Stomach (tissue), 8 donors: ENCODE measurements at regions not wholly inside any gene's neighbourhood (a gene's known extent, or its start where the extent isn't known, plus 50 kb on each side); places are given as distances from the start of the nearest gene placed in this dataset.

Experiments used
- DNase-seq, 2 donors: peaks; one replicate each; pipeline versions ENCODE4 v3.0.0 to v3.0.0-alpha.2; 2013 to 2019
- H3K27ac ChIP-seq, 5 donors: fragments of 200-600 bp in 4 of 5; sonication (generic) in 4 of 5; one replicate each; pipeline ENCODE4 v1.5.1; 2013 to 2019; ENCODE audit warnings: mild to moderate bottlenecking in 1 of 5, moderate library complexity in 1 of 5
- H3K27me3 ChIP-seq, 3 donors: fragments of 200-600 bp; sonication (generic); one replicate each; pipeline ENCODE4 v1.5.1; 2017 to 2019; ENCODE audit warnings: mixed run types in 1 of 3
- H3K36me3 ChIP-seq, 4 donors: fragments of 200-600 bp; sonication (generic); 1 replicate in 3 of 4; 2 replicates in 1 of 4; pipeline ENCODE4 v1.5.1; 2016 to 2019
- H3K4me1 ChIP-seq, 4 donors: fragments of 200-600 bp; sonication (generic); one replicate each; pipeline ENCODE4 v1.5.1; 2016 to 2019
- H3K4me3 ChIP-seq, 4 donors: fragments of 200-600 bp; sonication (generic) in 3 of 4; one replicate each; pipeline ENCODE4 v1.5.1; 2016 to 2019; ENCODE audit warnings: mild to moderate bottlenecking in 1 of 4
- H3K9me3 ChIP-seq, 4 donors: fragments of 200-600 bp; sonication (generic); one replicate each; pipeline ENCODE4 v1.5.1; 2016 to 2019
- EP300 ChIP-seq: sonication (generic); formaldehyde crosslinking; IDR thresholded peaks from one replicate; pipeline ENCODE4 v1.6.1; 2017; ENCODE audit warnings: antibody characterized with exemption
- POLR2A ChIP-seq, 4 donors: fragments of 450-650 bp; IDR thresholded peaks; one replicate each; pipeline ENCODE4 v1.6.1; 2016; ENCODE audit warnings: antibody characterized with exemption in 4 of 4, control low read depth in 2 of 4, mild to moderate bottlenecking in 1 of 4, moderate library complexity in 1 of 4
- POLR2AphosphoS5 ChIP-seq, 3 donors: sonication (generic); formaldehyde crosslinking; IDR thresholded peaks; one replicate each; pipeline ENCODE4 v1.6.1; 2016; ENCODE audit warnings: antibody characterized with exemption in 3 of 3
- WGBS, 5 donors: extraction: QIAGEN DNeasy Blood & Tissue Kit in 3 of 5; methylation state at CpG; one replicate each; pipeline versions ENCODE4 v1.1.5 to v1.1.7; 2013 to 2018; 5-methylcytosine and 5-hydroxymethylcytosine counted together
- intact Hi-C: fragments of 100-400 bp; cut with DNase I; formaldehyde crosslinking; loops from one replicate; pipeline ENCODE4 v1.15.1; 2023; ENCODE audit warnings: low total_unique reads
- TF ChIP-seq, protein P1 (sequence below), 7 experiments: fragments of 450-650 bp in 4 of 7; fragments of 200-600 bp in 3 of 7; sonication (generic) in 3 of 7; IDR thresholded peaks; one replicate each; pipeline ENCODE4 v1.5.1; 2016 to 2019; ENCODE audit warnings: antibody characterized with exemption in 7 of 7, control low read depth in 2 of 7, mild to moderate bottlenecking in 1 of 7
- donor health status: healthy with polysubstance abuse.
- donor health status: Bipolar disorder and iron deficiency.
- donor health status: healthy.

DNA sequence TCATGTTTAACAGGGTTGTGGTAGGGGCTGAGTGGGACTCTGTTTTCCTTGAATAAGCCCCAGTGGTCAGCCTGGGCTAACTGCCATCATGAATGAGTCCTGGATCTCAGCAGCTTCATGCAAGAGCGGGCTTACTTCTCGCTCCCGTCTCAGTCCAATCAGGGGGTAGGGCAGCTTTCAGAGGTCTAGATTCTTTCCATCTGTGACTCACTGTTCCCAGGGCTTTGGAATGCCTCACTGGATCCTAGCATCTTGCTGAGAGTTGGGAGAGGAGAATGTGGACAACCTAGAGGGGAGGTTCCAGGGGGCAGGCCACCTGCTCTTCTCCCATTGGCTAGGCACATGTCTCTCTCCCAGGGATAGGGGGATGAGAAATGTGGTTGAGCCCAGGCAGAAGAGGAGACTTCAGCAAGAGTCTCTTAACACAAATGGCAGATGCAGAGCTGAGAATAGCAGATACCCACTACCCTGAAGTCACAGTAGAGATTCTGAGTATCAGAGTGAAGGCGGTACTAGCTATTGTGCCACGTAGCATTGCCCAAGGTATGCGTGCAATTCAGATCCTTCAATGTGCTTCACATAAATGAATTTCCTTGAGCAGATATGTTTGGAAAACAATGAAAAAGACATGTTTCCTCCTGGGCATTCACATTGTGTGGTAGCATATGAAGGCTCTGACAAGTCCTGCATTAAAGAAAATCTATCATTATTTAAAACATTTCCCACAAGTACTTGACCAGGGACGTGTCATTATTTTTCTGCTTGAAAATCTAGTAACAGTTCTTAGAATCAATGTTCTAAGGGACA is 257.7 kb upstream of the PROK2 start:
- Histone ChIP-seq H3K4me1 (peaks cover 0 to 28% (median 1%) of the 10 kb centered on the region in 4 donors), H3K4me3 (no peak overlapping the region), H3K27me3 (no peaks in the 10 kb centered on the region), H3K9me3 (no peaks in the 10 kb centered on the region), H3K27ac (no peak overlapping the region), H3K36me3 (no peaks in the 10 kb centered on the region)
- WGBS, 5 donors: 75 to 92% (median 82%) methylated on average over 7 of the region's 7 CpGs
- DNase-seq: peak in 1 of 2 donors; percentile 35
- TF ChIP-seq POLR2AphosphoS5 (IDR thresholded peaks at IDR 0.05) (no peak), EP300 (no peak), POLR2A (IDR thresholded peaks at IDR 0.05) (no peak)
- TF ChIP-seq, protein P1, sequence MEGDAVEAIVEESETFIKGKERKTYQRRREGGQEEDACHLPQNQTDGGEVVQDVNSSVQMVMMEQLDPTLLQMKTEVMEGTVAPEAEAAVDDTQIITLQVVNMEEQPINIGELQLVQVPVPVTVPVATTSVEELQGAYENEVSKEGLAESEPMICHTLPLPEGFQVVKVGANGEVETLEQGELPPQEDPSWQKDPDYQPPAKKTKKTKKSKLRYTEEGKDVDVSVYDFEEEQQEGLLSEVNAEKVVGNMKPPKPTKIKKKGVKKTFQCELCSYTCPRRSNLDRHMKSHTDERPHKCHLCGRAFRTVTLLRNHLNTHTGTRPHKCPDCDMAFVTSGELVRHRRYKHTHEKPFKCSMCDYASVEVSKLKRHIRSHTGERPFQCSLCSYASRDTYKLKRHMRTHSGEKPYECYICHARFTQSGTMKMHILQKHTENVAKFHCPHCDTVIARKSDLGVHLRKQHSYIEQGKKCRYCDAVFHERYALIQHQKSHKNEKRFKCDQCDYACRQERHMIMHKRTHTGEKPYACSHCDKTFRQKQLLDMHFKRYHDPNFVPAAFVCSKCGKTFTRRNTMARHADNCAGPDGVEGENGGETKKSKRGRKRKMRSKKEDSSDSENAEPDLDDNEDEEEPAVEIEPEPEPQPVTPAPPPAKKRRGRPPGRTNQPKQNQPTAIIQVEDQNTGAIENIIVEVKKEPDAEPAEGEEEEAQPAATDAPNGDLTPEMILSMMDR (IDR thresholded peaks at IDR 0.05): no peak
- intact Hi-C loops: no loop called here

DNA sequence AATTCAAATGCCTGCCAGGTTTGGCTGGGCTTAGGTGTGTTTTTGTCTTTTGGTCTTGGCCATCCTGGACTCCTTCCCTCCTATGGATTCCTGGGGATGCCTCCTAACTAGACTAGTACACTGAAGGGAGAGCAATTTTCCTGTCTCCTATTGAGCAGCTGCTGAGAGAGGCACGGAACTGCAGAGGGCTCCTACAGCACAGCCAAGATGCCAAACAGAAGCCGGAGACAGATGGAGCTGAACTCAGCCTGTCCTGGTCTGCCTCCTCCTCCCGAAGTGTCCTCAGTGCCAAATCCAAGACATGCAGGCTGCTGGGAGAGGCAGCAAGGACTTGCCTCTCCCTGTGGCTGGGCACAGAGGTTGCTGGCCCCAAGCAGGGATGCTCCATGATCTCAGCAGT is 256.6 kb upstream of the PROK2 start:
- Histone ChIP-seq H3K36me3 (no peaks in the 10 kb centered on the region), H3K27me3 (no peaks in the 10 kb centered on the region), H3K4me1 (peaks cover 0 to 28% (median 1%) of the 10 kb centered on the region in 4 donors), H3K27ac (no peak overlapping the region), H3K9me3 (no peaks in the 10 kb centered on the region), H3K4me3 (no peak overlapping the region)
- TF ChIP-seq POLR2A (IDR thresholded peaks at IDR 0.05) (no peak), EP300 (no peak), POLR2AphosphoS5 (IDR thresholded peaks at IDR 0.05) (no peak)
- TF ChIP-seq, protein P1 (IDR thresholded peaks at IDR 0.05): no peak
- DNase-seq: peak in 1 of 2 donors; percentile 74
- intact Hi-C loops: no loop called here
- 46 to 60% (median 49%) methylated on average over 1 to 3 of the region's 3 CpGs for WGBS, 5 donors

DNA sequence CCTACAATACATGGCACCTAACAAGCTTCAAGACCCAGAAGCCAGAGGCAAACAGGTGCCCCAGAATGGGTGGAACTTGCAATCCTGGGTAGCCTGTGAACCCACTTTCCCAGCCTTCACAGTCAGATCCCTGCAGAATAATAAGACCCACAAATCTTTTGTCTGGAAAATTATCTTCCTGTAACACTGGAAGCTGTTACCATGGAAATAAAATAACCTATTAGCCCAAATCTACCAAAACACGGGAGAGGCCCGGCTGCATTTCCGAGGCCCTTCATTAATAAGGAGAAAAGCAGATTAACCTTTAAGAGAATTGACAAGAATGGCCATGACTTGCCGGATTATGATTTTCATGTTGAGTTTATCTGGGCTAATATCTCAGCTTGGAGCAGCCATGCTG is 256.1 kb upstream of the PROK2 start:
- 70 to 74% (median 72%) methylated on average over 4 of the region's 4 CpGs for WGBS, 5 donors
- H3K4me3 ChIP-seq: no peak overlapping the region
- intact Hi-C loops: no loop called here
- no peak for TF ChIP-seq POLR2AphosphoS5 (IDR thresholded peaks at IDR 0.05)
- TF ChIP-seq POLR2A (IDR thresholded peaks at IDR 0.05): no peak
- peaks cover 0 to 28% (median 1%) of the 10 kb centered on the region in 4 donors for H3K4me1 ChIP-seq
- no peaks in the 10 kb centered on the region for H3K9me3 ChIP-seq
- no peak overlapping the region for H3K27ac ChIP-seq
- no peaks in the 10 kb centered on the region for H3K27me3 ChIP-seq
- no peak for DNase-seq
- H3K36me3 ChIP-seq: no peaks in the 10 kb centered on the region

DNA sequence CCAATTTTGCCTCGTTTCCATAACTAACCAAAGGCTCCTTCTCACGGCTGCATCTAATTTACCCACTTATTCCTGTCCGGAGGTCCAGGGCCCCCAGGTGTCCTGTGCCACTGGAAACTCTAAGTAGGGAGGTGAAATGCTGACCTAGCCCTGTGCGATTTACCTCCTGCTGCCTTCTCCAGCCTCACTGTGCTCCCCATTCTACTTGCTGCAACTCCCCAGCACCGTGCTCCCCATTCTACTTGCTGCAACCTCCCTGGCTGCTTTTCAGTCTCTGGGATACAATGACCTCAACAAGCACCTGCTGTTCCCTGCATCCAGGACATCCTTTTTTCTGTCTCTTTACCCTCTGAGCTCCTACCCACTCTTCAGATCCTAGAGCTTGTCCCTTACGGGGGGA is 254.7 kb upstream of the PROK2 start:
- H3K9me3 ChIP-seq: no peaks in the 10 kb centered on the region
- DNase-seq: no peak
- H3K4me3 ChIP-seq: no peak overlapping the region
- 81 to 95% (median 86%) methylated on average over 6 of the region's 6 CpGs for WGBS, 5 donors
- H3K4me1 ChIP-seq: peaks cover 0 to 28% (median 1%) of the 10 kb centered on the region in 4 donors
- H3K27ac ChIP-seq: no peak overlapping the region
- no peaks in the 10 kb centered on the region for H3K27me3 ChIP-seq
- TF ChIP-seq POLR2A (IDR thresholded peaks at IDR 0.05) (no peak), POLR2AphosphoS5 (IDR thresholded peaks at IDR 0.05) (no peak), EP300 (no peak)
- TF ChIP-seq, protein P1 (IDR thresholded peaks at IDR 0.05): no peak
- H3K36me3 ChIP-seq: no peaks in the 10 kb centered on the region
- intact Hi-C loops: no loop called here

DNA sequence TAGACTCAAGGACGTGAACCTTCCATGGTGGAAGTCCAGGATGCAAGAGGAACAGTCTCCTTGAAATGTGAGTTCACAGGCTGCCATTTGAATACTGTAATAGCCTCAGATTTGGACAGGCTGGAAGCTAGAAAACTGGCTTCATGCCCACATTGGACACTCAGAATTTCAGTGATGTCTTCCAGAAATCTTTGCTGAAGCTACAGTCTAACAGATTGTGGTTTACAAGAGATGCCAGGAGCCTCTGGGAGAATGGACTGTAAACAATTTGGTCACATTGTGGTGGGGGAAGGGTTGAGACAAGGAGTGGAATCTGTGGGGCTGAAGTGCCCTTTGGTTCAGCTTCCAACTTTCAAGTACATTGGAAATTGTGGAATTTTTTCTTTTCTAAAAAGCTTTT is 252.0 kb upstream of the PROK2 start:
- no peaks in the 10 kb centered on the region for H3K27me3 ChIP-seq
- H3K9me3 ChIP-seq: no peaks in the 10 kb centered on the region
- H3K27ac ChIP-seq: no peak overlapping the region
- no peaks in the 10 kb centered on the region for H3K36me3 ChIP-seq
- H3K4me1 ChIP-seq: peaks cover 0 to 10% (median 0%) of the 10 kb centered on the region in 4 donors
- no peak overlapping the region for H3K4me3 ChIP-seq
- intact Hi-C loops: no loop called here
- peak in 1 of 2 donors; percentile 67 for DNase-seq
- 50 to 75% (median 55%) methylated on average over 1 of the region's 1 CpG for WGBS, 5 donors
- TF ChIP-seq, protein P1 (IDR thresholded peaks at IDR 0.05): no peak
- TF ChIP-seq EP300 (no peak), POLR2AphosphoS5 (IDR thresholded peaks at IDR 0.05) (no peak), POLR2A (IDR thresholded peaks at IDR 0.05) (no peak)
